Smooth muscle cell (in vitro differentiated cells): ENCODE measurements at regions not wholly inside any gene's neighbourhood (a gene's known extent, or its start where the extent isn't known, plus 50 kb on each side); places are given as distances from the start of the nearest gene placed in this dataset.

Source experiments
- DNase-seq: peaks from one replicate; lab custom pipeline; 2025; ENCODE audit not compliant: unreplicated experiment; lab: John Stamatoyannopoulos, UW
- H2AFZ ChIP-seq: fragments of 200-600 bp; sonication (generic); 2 replicates; pipeline ENCODE4 v1.6.0; 2016; ENCODE audit warnings: antibody characterized with exemption, low read depth, mild to moderate bottlenecking
- H3F3A ChIP-seq: fragments of 200-600 bp; sonication (generic); 2 replicates; pipeline ENCODE4 v1.6.0; 2017; ENCODE audit warnings: antibody characterized with exemption, low read depth
- H3K27ac ChIP-seq: fragments of 200-600 bp; sonication (generic); 2 replicates; pipeline ENCODE4 v1.5.1; 2016; ENCODE audit warnings: low read depth, mild to moderate bottlenecking
- H3K27me3 ChIP-seq: fragments of 200-600 bp; sonication (generic); 2 replicates; pipeline ENCODE4 v1.6.1; 2016; ENCODE audit warnings: low read depth, mild to moderate bottlenecking
- H3K36me3 ChIP-seq: fragments of 200-600 bp; sonication (generic); 2 replicates; pipeline ENCODE4 v1.5.1; 2016; ENCODE audit warnings: low read depth
- H3K4me1 ChIP-seq: fragments of 200-600 bp; sonication (generic); 2 replicates; pipeline ENCODE4 v1.5.1; 2016; ENCODE audit warnings: low read depth
- H3K4me2 ChIP-seq: fragments of 200-600 bp; sonication (generic); 2 replicates; pipeline ENCODE4 v1.6.0; 2016; ENCODE audit warnings: mild to moderate bottlenecking
- H3K4me3 ChIP-seq: fragments of 200-600 bp; sonication (generic); 2 replicates; pipeline ENCODE4 v1.5.1; 2016; ENCODE audit warnings: mild to moderate bottlenecking
- H3K79me2 ChIP-seq: fragments of 200-600 bp; sonication (generic); 2 replicates; pipeline ENCODE4 v1.6.0; 2016; ENCODE audit warnings: low read depth, mild to moderate bottlenecking
- H3K9ac ChIP-seq: fragments of 200-600 bp; sonication (generic); 2 replicates; pipeline ENCODE4 v1.6.0; 2016; ENCODE audit warnings: low read depth
- H3K9me3 ChIP-seq: fragments of 200-600 bp; sonication (generic); replicated peaks from 2 replicates; pipeline ENCODE4 v1.5.1; 2016; ENCODE audit warnings: low read depth
- H4K20me1 ChIP-seq: fragments of 200-600 bp; sonication (generic); 2 replicates; pipeline ENCODE4 v1.6.0; 2016; ENCODE audit warnings: low read depth
- WGBS: methylation state at CpG from one replicate; pipeline ENCODE4 v1.1.7; 2016; ENCODE audit warnings: low lambda C conversion rate; 5-methylcytosine and 5-hydroxymethylcytosine counted together
- TF ChIP-seq, protein P1 (sequence below): fragments of 200-600 bp; sonication (generic); IDR thresholded peaks from 2 replicates; pipeline ENCODE4 v1.5.1; 2017; ENCODE audit warnings: borderline replicate concordance, mild to moderate bottlenecking, antibody characterized with exemption; ENCODE audit not compliant: insufficient read depth, poor library complexity, severe bottlenecking

DNA sequence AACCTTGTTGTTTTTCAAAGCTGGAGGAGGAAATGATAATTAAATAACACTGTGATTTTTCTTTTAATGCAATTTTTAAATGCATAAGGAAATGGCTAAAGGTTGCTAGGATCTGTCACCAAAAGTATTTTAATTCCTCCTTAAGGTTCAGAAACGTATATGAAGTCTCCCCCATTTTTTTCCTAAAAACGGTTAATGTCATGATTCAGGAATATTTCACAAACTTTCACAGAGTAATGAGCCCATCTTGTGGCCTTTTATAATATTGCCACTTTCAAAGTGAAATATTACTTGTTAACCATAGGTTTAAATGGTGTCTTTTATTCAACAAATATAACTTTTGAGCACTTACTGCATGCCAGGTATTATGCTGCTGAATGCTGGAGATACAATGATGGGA is 99.5 kb upstream of the USP38 start:
- TF ChIP-seq, protein P1, sequence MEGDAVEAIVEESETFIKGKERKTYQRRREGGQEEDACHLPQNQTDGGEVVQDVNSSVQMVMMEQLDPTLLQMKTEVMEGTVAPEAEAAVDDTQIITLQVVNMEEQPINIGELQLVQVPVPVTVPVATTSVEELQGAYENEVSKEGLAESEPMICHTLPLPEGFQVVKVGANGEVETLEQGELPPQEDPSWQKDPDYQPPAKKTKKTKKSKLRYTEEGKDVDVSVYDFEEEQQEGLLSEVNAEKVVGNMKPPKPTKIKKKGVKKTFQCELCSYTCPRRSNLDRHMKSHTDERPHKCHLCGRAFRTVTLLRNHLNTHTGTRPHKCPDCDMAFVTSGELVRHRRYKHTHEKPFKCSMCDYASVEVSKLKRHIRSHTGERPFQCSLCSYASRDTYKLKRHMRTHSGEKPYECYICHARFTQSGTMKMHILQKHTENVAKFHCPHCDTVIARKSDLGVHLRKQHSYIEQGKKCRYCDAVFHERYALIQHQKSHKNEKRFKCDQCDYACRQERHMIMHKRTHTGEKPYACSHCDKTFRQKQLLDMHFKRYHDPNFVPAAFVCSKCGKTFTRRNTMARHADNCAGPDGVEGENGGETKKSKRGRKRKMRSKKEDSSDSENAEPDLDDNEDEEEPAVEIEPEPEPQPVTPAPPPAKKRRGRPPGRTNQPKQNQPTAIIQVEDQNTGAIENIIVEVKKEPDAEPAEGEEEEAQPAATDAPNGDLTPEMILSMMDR: peak; percentile 37
- no peaks in the 10 kb centered on the region for H3K27me3 ChIP-seq
- H3K4me2 ChIP-seq: no peak overlapping the region
- no peak overlapping the region for H2AFZ ChIP-seq
- no peaks in the 10 kb centered on the region for H3K79me2 ChIP-seq
- no peaks in the 10 kb centered on the region for H3K36me3 ChIP-seq
- no peaks in the 10 kb centered on the region for H3K4me1 ChIP-seq
- 55% methylated on average over 2 of the region's 2 CpGs for WGBS
- H3K27ac ChIP-seq: no peak overlapping the region
- no peak overlapping the region for H3K4me3 ChIP-seq
- no peaks in the 10 kb centered on the region for H4K20me1 ChIP-seq
- peaks cover 4% of the 10 kb centered on the region for H3F3A ChIP-seq
- no peak for DNase-seq
- H3K9me3 ChIP-seq: no peaks in the 10 kb centered on the region
- no peak overlapping the region for H3K9ac ChIP-seq

DNA sequence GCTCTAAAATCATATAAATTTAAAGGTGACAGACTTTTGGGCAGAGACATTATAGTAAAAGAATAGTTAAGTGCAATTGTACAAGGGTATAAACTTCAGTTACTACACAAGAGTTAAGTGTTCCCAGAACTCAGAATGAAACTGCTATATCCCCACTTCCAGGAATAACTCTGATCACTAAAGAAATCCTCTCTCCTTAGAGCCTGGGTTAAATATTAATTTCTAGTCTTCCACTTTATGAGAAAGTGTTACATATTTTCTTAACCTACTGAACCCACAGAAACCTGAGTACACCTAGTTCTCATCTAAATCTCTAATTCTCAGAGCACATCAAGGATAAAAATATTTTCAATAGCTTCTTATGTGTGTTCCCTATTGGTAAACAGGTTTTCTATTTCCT is 99.1 kb upstream of the USP38 start:
- H2AFZ ChIP-seq: no peak overlapping the region
- no peaks in the 10 kb centered on the region for H3K27me3 ChIP-seq
- no peaks in the 10 kb centered on the region for H4K20me1 ChIP-seq
- H3K4me1 ChIP-seq: no peaks in the 10 kb centered on the region
- peaks cover 4% of the 10 kb centered on the region for H3F3A ChIP-seq
- H3K79me2 ChIP-seq: no peaks in the 10 kb centered on the region
- no peaks in the 10 kb centered on the region for H3K36me3 ChIP-seq
- H3K27ac ChIP-seq: no peak overlapping the region
- TF ChIP-seq, protein P1: no peak
- no peak overlapping the region for H3K4me3 ChIP-seq
- DNase-seq: no peak
- H3K9ac ChIP-seq: no peak overlapping the region
- H3K4me2 ChIP-seq: no peak overlapping the region
- H3K9me3 ChIP-seq: no peaks in the 10 kb centered on the region

DNA sequence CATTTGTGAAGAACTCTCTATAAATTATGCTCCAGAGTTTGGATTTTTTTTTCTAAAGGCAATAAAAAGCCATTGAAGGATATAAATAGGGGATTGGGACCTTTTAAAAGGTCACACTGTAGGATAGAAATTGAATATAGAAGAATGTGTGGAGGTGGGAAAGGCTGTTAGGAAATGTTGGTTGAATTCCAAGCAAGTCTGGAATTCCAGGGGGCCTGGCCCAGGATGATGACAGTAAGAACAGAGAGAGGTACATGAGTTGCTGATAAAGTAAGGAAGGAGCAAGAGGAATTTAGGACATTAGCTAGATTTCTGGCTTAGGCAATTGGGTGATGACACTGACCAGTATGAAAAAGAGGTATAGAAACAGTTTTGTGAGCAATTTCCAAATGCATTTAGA is 95.4 kb upstream of the USP38 start:
- H3K4me3 ChIP-seq: no peak overlapping the region
- no peak overlapping the region for H3K9ac ChIP-seq
- H3F3A ChIP-seq: no peaks in the 10 kb centered on the region
- TF ChIP-seq, protein P1: no peak
- no peaks in the 10 kb centered on the region for H3K36me3 ChIP-seq
- H3K27ac ChIP-seq: no peak overlapping the region
- H3K4me1 ChIP-seq: no peaks in the 10 kb centered on the region
- H3K27me3 ChIP-seq: no peaks in the 10 kb centered on the region
- H3K9me3 ChIP-seq: no peaks in the 10 kb centered on the region
- no peak for DNase-seq
- no peak overlapping the region for H3K4me2 ChIP-seq
- no peaks in the 10 kb centered on the region for H3K79me2 ChIP-seq
- no peak overlapping the region for H2AFZ ChIP-seq
- H4K20me1 ChIP-seq: no peaks in the 10 kb centered on the region

DNA sequence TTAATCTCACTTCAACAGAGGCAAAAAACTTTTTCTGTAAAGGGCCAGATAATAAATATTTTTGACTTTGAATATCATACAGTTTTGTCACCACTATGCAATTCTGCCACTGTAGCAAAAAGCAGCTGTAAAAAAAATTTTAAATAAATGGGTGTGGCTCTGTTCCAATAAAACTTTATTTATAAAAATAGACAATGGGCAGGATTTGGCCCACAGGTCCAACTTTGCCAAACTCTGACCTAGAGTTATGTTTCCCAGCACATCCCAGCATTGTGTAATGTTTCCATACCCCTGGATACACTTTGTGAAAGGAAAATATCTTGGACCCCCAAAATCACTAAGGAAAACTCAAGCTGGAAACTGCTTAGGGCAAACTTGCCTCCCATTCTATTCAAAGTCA is 94.9 kb upstream of the USP38 start:
- Histone ChIP-seq H3K79me2 (no peaks in the 10 kb centered on the region), H3K4me3 (no peak overlapping the region), H3K27me3 (no peaks in the 10 kb centered on the region), H2AFZ (no peak overlapping the region), H3K36me3 (no peaks in the 10 kb centered on the region), H3K9ac (no peak overlapping the region), H3F3A (no peaks in the 10 kb centered on the region), H3K4me1 (no peaks in the 10 kb centered on the region), H3K4me2 (no peak overlapping the region), H3K9me3 (no peaks in the 10 kb centered on the region), H4K20me1 (no peaks in the 10 kb centered on the region), H3K27ac (no peak overlapping the region)
- TF ChIP-seq, protein P1: no peak
- DNase-seq: no peak
